GM19324 (cell line): ENCODE measurements at regions not wholly inside any gene's neighbourhood (a gene's known extent, or its start where the extent isn't known, plus 50 kb on each side); places are given as distances from the start of the nearest gene placed in this dataset.
"Not testable (repeated sequence)": the region's sequence is repeated elsewhere in the genome, so short reads cannot be mapped to it uniquely, and the experiment has no call there.

Experiments used
- ATAC-seq: cut with Tn5 transposase; IDR thresholded peaks from one replicate; pipeline ENCODE4 v1.9.1; 2021; ENCODE audit warnings: mild to moderate bottlenecking, moderate library complexity; ENCODE audit not compliant: unreplicated experiment, low FRiP score

DNA sequence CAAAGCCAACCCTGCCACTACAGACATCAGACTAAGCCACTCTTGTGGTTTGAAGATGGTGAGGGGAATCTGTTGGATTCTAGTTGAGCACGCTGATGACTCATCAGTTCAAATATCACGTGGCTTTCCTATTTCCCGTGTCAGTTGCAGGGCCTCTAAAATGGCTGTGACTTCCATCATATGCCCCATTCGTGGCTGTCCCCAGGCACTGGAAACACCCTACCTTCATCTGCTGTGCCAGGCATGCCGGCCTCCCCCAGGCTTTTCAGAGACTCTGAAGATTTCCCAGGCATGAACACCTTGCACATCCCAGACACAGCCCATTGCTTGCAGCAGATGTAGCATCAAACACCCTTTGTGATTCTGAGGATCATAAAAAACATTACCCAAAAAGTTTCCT is 659.9 kb downstream of the UQCRFS1 start:
- no peak for ATAC-seq

DNA sequence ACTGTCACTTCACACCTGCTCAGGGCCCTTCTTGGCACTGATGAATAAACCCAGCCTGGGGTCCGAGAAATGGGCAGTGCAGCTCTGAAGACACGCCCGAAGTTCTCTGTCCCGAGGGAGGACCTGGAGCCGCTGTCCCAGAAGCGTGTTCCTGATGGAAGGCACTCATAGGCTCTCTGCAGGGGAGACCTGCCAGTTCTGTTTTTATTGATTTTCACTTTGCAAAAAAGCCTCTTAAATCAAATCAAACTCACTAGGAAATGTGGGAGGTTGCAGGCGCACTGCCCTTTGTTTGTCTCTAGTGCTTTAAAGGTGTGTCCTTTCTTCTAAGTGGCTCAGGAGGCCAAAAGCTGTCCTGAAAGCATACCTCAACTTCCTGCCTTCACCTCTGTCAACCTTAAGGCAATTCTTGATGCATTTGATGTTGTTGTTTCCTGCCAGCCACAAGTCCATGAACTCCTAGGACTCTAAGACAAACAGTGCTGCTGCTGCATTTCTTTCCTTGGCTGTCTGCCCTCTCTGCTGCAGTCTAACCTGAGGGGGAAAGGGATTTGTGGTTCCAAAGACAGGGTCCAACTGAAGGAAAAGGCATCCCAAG is 663.2 kb downstream of the UQCRFS1 start:
- ATAC-seq = no peak

- ATAC-seq = no peak
Measured at GRCh38 chr19:28546148-28546685, 666.7 kb downstream of the UQCRFS1 start.

DNA sequence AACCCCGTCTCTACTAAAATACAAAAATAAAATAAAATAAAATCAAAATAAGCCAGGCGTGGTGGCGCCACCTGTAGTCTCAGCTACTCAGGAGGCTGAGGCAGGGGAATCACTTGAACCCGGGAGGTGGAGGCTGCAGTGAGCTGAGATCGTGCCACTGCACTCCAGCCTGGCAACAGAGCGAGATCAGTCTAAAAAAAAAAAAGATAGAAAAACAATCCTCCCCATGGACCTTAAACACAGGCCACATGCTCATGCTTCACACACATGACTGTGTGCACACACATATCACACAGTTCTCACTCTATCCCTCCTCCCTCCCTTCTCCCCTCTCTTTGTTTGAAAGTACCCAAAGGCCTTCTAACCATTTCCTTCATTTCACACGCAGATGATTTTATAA is 667.6 kb downstream of the UQCRFS1 start:
- not testable (repeated sequence) for ATAC-seq

DNA sequence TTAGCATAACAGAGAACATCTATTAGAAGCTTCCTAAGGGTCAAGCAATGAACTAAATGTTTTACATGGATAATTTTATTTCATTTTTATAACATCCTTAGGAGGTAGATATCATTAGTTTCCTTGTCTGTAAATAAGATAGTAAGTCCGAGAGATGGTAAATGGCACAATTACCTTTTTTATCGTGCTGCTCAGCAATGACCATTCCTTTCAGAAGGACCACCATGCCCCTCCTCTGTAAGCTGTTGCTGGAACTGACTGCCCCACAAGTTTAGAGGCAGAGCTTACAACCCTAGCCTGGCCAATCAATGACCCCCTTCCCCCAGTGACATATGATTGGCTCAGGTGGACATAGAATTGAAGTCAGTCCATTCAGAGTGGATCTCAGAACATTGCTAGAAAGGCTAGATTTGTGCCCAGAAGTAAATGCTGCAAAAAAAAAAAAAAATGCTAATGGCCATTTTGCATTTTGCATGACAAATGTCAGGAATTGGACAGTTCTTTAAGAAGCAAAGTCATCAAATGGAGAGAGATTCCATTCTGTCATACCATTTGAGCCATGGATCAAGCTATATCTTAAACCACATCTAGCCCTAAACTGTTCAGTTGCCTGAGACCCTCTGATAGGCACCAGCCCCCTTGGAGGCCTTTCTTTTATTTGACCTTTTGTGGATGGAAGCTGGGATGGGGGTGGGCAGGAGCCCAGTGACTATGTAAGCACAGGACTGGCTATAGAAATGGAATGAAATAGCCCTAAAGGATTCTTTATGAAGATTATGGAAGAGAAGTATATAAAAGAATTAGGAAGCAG is 668.3 kb downstream of the UQCRFS1 start:
- ATAC-seq = no peak

- no peak for ATAC-seq
Measured at GRCh38 chr19:28543244-28543776, 669.6 kb downstream of the UQCRFS1 start.

GRCh38 chr19:28542394-28543243 is 670.3 kb downstream of the UQCRFS1 start:
- ATAC-seq = no peak

GRCh38 chr19:28541602-28542393 is 671.2 kb downstream of the UQCRFS1 start:
- no peak for ATAC-seq

GRCh38 chr19:28541029-28541428 is 671.9 kb downstream of the UQCRFS1 start:
- ATAC-seq = no peak

GRCh38 chr19:28540385-28540784 is 672.6 kb downstream of the UQCRFS1 start:
- ATAC-seq = not testable (repeated sequence)

DNA sequence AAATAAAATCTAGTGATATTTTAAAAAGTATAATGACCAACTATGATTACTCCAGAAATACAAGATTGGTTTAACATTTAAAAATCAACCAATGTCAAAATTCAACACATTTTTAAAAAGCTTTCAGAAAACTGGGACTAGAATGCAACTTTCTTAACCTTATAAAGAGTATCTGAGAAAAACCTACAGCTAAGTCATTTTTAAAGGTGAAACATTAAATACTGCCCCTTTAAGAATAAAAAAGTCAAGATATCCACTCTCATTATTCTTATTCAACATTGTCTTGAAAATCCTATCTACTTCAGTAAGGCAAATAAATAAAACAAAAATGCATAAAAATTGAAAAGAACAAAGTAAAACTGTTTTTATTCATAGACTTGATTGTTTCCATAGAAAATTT is 673.2 kb downstream of the UQCRFS1 start:
- no peak for ATAC-seq

- not testable (repeated sequence) for ATAC-seq
Measured at GRCh38 chr19:28538579-28538978, 674.4 kb downstream of the UQCRFS1 start.

- no peak for ATAC-seq
Measured at GRCh38 chr19:28537896-28538295, 675.1 kb downstream of the UQCRFS1 start.

GRCh38 chr19:28537079-28537478 is 675.9 kb downstream of the UQCRFS1 start:
- no peak for ATAC-seq

GRCh38 chr19:28535352-28535775 is 677.6 kb downstream of the UQCRFS1 start:
- ATAC-seq = no peak

- no peak for ATAC-seq
Measured at GRCh38 chr19:28534766-28535351, 678.1 kb downstream of the UQCRFS1 start.

GRCh38 chr19:28532765-28533341 is 680.1 kb downstream of the UQCRFS1 start:
- ATAC-seq = no peak

GRCh38 chr19:28531979-28532378 is 681.0 kb downstream of the UQCRFS1 start:
- ATAC-seq = no peak

DNA sequence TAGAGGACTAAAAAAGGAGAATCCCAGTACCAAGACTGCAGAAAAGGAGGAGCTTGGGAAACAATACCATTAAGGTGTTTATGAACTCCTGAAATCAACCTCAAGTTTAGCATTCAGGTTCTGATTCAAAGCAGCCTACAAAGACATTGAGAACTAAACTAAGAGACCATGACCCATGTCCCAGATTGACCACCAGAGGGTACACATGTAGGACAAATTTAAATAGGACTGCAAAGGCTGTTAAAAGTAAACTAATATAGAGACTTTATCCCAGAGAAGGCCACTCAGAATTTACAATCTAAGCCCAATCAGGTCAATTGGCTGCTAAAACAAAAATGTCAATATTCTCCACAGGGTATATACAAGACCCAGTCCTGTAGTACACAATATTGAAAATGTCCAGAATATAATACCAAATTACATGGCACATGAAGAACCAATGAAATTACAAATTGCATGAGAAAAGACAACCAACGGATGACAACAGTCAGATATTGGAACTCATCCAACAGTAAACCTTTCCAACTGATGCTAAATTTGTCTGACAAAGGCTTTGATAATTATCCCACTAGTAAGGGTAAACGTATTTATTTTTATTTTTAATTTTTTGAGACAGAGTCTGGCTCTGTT is 682.4 kb downstream of the UQCRFS1 start:
- ATAC-seq = no peak
